ENCODE measurements at regions not wholly inside any gene's neighbourhood (a gene's known extent, or its start where the extent isn't known, plus 50 kb on each side); places are given as distances from the start of the nearest gene placed in this dataset.
A peak's percentile ranks its signal among the peaks of the same experiment; 100 is the strongest.

DNA sequence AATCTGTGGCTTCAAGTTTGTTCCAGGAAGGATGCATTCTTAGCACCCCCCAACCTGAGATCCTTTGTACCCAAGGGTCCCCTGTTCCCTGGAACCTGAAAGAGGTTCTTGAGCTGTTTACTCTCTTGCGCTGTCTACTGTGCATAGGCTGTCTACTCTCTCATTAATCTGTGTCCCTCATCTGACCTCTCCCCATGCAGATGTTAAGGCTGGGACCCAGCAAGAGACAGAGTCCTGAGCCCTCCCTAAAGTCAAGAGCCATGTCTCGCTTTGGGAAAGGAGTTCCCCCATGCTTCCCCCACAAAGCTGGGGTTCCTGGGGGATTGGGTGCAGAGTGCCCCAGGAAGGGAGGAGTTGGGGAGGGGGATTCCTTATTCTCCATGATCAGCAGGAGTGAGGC, 312.9 kb downstream of the CYP26B1 start:
- H3K4me1 ChIP-seq (ENCODE audit: control insufficient read depth, insufficient read depth, low read length), result 0 out of 2 replicates have a peak, but pooled peaks cover 3% of the 10 kb centered on the region
- POLR2A ChIA-PET, result no interaction called here
- intact Hi-C loops (cut with micrococcal nuclease; ENCODE audit: unreplicated experiment), result no loop called here
- no peak for DNase-seq (ENCODE audit: low read depth, low spot score)
- no TSS peak for BruUV-seq (replicated peaks)
- in situ Hi-C loops (cut with HindIII; ENCODE audit: low pct_unique_long_range_greater_than_20kb, low sequenced_read_pairs), result no loop called here
- H3K27ac ChIP-seq (ENCODE audit: low read length), result no peak overlapping the region
- no peaks in the 10 kb centered on the region for H3K27me3 ChIP-seq (ENCODE audit: control insufficient read depth, insufficient read depth, low read length)
- TF ChIP-seq TCF7L2 (IDR thresholded peaks at IDR 0.05; ENCODE audit: low read depth, low read length), result no peak
- no peak for TF ChIP-seq SIN3A (IDR thresholded peaks at IDR 0.05; ENCODE audit: borderline replicate concordance, insufficient read depth, low read depth, low read length)
- no peak for TF ChIP-seq REST (IDR thresholded peaks at IDR 0.05; ENCODE audit: insufficient read depth in 1 of 2, low read depth in 2 of 2, low read length in 1 of 2)
- TF ChIP-seq, protein P1, sequence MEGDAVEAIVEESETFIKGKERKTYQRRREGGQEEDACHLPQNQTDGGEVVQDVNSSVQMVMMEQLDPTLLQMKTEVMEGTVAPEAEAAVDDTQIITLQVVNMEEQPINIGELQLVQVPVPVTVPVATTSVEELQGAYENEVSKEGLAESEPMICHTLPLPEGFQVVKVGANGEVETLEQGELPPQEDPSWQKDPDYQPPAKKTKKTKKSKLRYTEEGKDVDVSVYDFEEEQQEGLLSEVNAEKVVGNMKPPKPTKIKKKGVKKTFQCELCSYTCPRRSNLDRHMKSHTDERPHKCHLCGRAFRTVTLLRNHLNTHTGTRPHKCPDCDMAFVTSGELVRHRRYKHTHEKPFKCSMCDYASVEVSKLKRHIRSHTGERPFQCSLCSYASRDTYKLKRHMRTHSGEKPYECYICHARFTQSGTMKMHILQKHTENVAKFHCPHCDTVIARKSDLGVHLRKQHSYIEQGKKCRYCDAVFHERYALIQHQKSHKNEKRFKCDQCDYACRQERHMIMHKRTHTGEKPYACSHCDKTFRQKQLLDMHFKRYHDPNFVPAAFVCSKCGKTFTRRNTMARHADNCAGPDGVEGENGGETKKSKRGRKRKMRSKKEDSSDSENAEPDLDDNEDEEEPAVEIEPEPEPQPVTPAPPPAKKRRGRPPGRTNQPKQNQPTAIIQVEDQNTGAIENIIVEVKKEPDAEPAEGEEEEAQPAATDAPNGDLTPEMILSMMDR (IDR thresholded peaks at IDR 0.05), result no peak
- TF ChIP-seq POLR2AphosphoS5 (IDR thresholded peaks at IDR 0.05; ENCODE audit: low read depth, low read length), result no peak
- no peaks in the 10 kb centered on the region for H3K9me3 ChIP-seq (ENCODE audit: control insufficient read depth, insufficient read depth, low read depth, low read length)
- ATAC-seq, result no peak
- no peak overlapping the region for H3K4me3 ChIP-seq (ENCODE audit: low read depth in 2 of 2, low read length in 2 of 2)
- no peaks in the 10 kb centered on the region for H3K36me3 ChIP-seq (ENCODE audit: control insufficient read depth, insufficient read depth, low read length)
- CTCF ChIA-PET, result no interaction called here

DNA sequence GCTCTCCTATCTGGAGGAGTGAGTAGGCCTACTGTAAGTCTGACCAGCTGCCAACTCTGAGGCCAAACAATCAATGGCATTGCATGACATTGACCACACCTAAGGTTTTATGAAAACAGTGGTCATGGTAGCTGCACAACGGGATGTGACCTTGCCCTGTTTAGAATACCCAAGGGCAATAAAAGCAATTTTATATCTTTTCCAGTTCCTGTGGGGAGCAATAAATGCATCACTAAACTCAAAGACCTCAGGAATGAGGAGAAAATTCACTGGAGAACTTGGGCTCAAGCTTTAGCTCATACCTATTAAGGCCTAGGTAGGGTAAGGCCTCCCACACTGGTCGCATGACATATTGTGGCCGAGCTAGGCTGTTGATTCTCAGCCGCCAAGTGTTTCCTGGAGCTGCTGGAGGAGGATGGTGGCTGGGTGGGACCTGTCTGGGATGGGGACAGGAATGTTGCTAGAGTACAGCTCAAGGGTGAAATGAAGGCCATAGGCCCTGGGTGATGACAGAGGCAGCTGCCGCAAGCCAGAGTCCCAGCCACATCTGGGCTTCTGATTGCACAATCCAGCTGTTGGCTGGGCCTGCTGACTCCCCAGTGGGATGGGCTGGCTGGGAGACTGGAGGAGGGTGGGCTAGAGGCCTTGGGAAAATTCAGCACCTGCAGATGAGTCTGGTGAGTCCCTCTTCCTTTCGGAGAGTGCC, 313.7 kb downstream of the CYP26B1 start:
- BruUV-seq (replicated peaks), result no TSS peak
- no peak for DNase-seq (ENCODE audit: low read depth, low spot score)
- H3K27ac ChIP-seq (ENCODE audit: low read length), result no peak overlapping the region
- no peaks in the 10 kb centered on the region for H3K27me3 ChIP-seq (ENCODE audit: control insufficient read depth, insufficient read depth, low read length)
- ChIA-PET POLR2A (no interaction called here), CTCF (no interaction called here)
- TF ChIP-seq POLR2AphosphoS5 (IDR thresholded peaks at IDR 0.05; ENCODE audit: low read depth, low read length), result no peak
- TF ChIP-seq REST (IDR thresholded peaks at IDR 0.05; ENCODE audit: insufficient read depth in 1 of 2, low read depth in 2 of 2, low read length in 1 of 2), result no peak
- no peak for TF ChIP-seq SIN3A (IDR thresholded peaks at IDR 0.05; ENCODE audit: borderline replicate concordance, insufficient read depth, low read depth, low read length)
- TF ChIP-seq, protein P1 (IDR thresholded peaks at IDR 0.05), result no peak
- TF ChIP-seq TCF7L2 (IDR thresholded peaks at IDR 0.05; ENCODE audit: low read depth, low read length), result no peak
- H3K4me3 ChIP-seq (ENCODE audit: low read depth in 2 of 2, low read length in 2 of 2), result no peak overlapping the region
- in situ Hi-C loops (cut with HindIII; ENCODE audit: low pct_unique_long_range_greater_than_20kb, low sequenced_read_pairs), result no loop called here
- no peaks in the 10 kb centered on the region for H3K36me3 ChIP-seq (ENCODE audit: control insufficient read depth, insufficient read depth, low read length)
- H3K4me1 ChIP-seq (ENCODE audit: control insufficient read depth, insufficient read depth, low read length), result 0 out of 2 replicates have a peak, but pooled peaks cover 3% of the 10 kb centered on the region
- intact Hi-C loops (cut with micrococcal nuclease; ENCODE audit: unreplicated experiment), result no loop called here
- H3K9me3 ChIP-seq (ENCODE audit: control insufficient read depth, insufficient read depth, low read depth, low read length), result no peaks in the 10 kb centered on the region
- ATAC-seq, result peak; percentile 38; the same call in 1 of the 2 replicates
